Pancreas (tissue), 10 donors: ENCODE measurements at regions not wholly inside any gene's neighbourhood (a gene's known extent, or its start where the extent isn't known, plus 50 kb on each side); places are given as distances from the start of the nearest gene placed in this dataset.
"Not testable (repeated sequence)": the region's sequence is repeated elsewhere in the genome, so short reads cannot be mapped to it uniquely, and the experiment has no call there.

Experiments used
- ATAC-seq, 4 donors: fragments of 200-7000 bp; cut with Tn5 transposase; one replicate each; pipeline versions ENCODE4 v1.8.0 to v1.9.1; 2020; ENCODE audit warnings: mild to moderate bottlenecking in 4 of 4, moderate library complexity in 4 of 4
- DNase-seq, 6 donors: peaks; one replicate each; pipeline ENCODE4 v3.0.0-alpha.2; 2020
- FAIRE-seq: peaks from 2 replicates; lab custom pipeline; 2012; peaks lifted over from hg19 to GRCh38; lab: Jason Lieb, UNC
- H3K27ac ChIP-seq, 4 donors: fragments of 200-600 bp; sonication (generic); 1 replicate in 3 of 4; 2 replicates in 1 of 4; pipeline versions ENCODE4 v1.5.0 to v1.8.0; 2020
- H3K27me3 ChIP-seq, 4 donors: fragments of 200-600 bp; one replicate each; pipeline ENCODE4 v1.8.0; 2021
- H3K36me3 ChIP-seq, 3 donors: fragments of 200-600 bp; sonication (generic) in 1 of 3; one replicate each; pipeline versions ENCODE4 v1.5.0 to v1.8.0; 2020 to 2021
- H3K4me1 ChIP-seq, 3 donors: fragments of 200-600 bp; one replicate each; pipeline ENCODE4 v1.8.0; 2021
- H3K4me3 ChIP-seq, 4 donors: fragments of 200-600 bp; sonication (generic) in 2 of 4; one replicate each; pipeline versions ENCODE4 v1.5.0 to v1.8.0; 2020 to 2021
- H3K9me3 ChIP-seq, 4 donors: fragments of 200-600 bp; one replicate each; pipeline ENCODE4 v1.8.0; 2021
- CTCF ChIP-seq, 4 donors: fragments of 200-600 bp; sonication (generic) in 3 of 4; IDR thresholded peaks; one replicate each; pipeline versions ENCODE4 v1.5.0 to v1.8.0; 2021; ENCODE audit warnings: antibody characterized with exemption in 4 of 4
- WGBS, 2 donors: extraction: QIAGEN DNeasy Blood & Tissue Kit; methylation state at CpG; one replicate each; pipeline ENCODE4 v1.1.7; 2013; 5-methylcytosine and 5-hydroxymethylcytosine counted together
- intact Hi-C, 3 donors: fragments of 100-400 bp; cut with DNase I; formaldehyde crosslinking; loops; one replicate each; pipeline versions ENCODE4 v1.11.1 to v1.14.2; 2022
- donor health status: healthy with polysubstance abuse.
- donor health status: DM: no; HTN: no; CAD: no; lungs with moderate emphysema.
- donor health status: DM: no; HTN: no; CAD: no.
- donor health status: control.
- donor health status: control.
- donor health status: Bipolar disorder and iron deficiency.
- donor health status: DM: yes; HTN: yes; CAD: no.
- donor health status: DM: no; HTN: no; CAD: no.
- donor health status: DM: no; HTN: no; CAD: no.
- donor health status: DM: yes; HTN: yes; CAD: no.

- Histone ChIP-seq H3K27ac (no peak overlapping the region), H3K4me3 (no peak overlapping the region), H3K27me3 (no peaks in the 10 kb centered on the region), H3K4me1 (no peaks in the 10 kb centered on the region), H3K36me3 (no peaks in the 10 kb centered on the region), H3K9me3 (no peaks in the 10 kb centered on the region)
- TF ChIP-seq CTCF (IDR thresholded peaks at IDR 0.05): no peak
- intact Hi-C loops: no loop called here
- ATAC-seq (no peak), DNase-seq (no peak), FAIRE-seq (no peak)
- WGBS, 2 donors: 38 to 42% methylated on average over 2 of the region's 2 CpGs
These were observed 688.0 kb upstream of the ZWINT start for GRCh38 chr10:57049096-57049495.

GRCh38 chr10:57038531-57038930 lies 677.5 kb upstream of the ZWINT start:
- Histone ChIP-seq H3K27ac (no peak overlapping the region), H3K9me3 (peaks cover 0 to 5% (median 0%) of the 10 kb centered on the region in 4 donors), H3K36me3 (no peaks in the 10 kb centered on the region), H3K4me3 (no peak overlapping the region), H3K27me3 (no peaks in the 10 kb centered on the region), H3K4me1 (no peaks in the 10 kb centered on the region)
- TF ChIP-seq CTCF (IDR thresholded peaks at IDR 0.05): no peak
- DNase-seq: no peak
- ATAC-seq: no peak
- 48 to 71% methylated on average over 2 of the region's 2 CpGs for WGBS, 2 donors
- intact Hi-C loops: no loop called here
- FAIRE-seq: no peak

- no peak overlapping the region for H3K27ac ChIP-seq
- DNase-seq (no peak), ATAC-seq (no peak), FAIRE-seq (peak; percentile 43)
- no peaks in the 10 kb centered on the region for H3K36me3 ChIP-seq
- TF ChIP-seq CTCF (IDR thresholded peaks at IDR 0.05): no peak
- H3K4me1 ChIP-seq: no peaks in the 10 kb centered on the region
- intact Hi-C loops: no loop called here
- no peaks in the 10 kb centered on the region for H3K27me3 ChIP-seq
- H3K4me3 ChIP-seq: no peak overlapping the region
- 66 to 78% methylated on average over 2 of the region's 2 CpGs for WGBS, 2 donors
- peaks cover 0 to 5% (median 0%) of the 10 kb centered on the region in 4 donors for H3K9me3 ChIP-seq
These were observed 674.3 kb upstream of the ZWINT start for GRCh38 chr10:57035310-57035709.

- H3K9me3 ChIP-seq, H3K4me3 ChIP-seq, FAIRE-seq, DNase-seq, H3K4me1 ChIP-seq, H3K36me3 ChIP-seq, intact Hi-C loops, ATAC-seq, H3K27ac ChIP-seq, H3K27me3 ChIP-seq: not testable (repeated sequence)
- WGBS, 2 donors: 58 to 72% methylated on average over 5 of the region's 5 CpGs
These were observed 671.2 kb upstream of the ZWINT start for GRCh38 chr10:57032301-57032700.

GRCh38 chr10:57031346-57031745 lies 670.3 kb upstream of the ZWINT start:
- Histone ChIP-seq H3K4me1 (no peaks in the 10 kb centered on the region), H3K9me3 (peaks cover 0 to 5% (median 0%) of the 10 kb centered on the region in 4 donors), H3K27me3 (no peaks in the 10 kb centered on the region), H3K4me3 (no peak overlapping the region), H3K27ac (no peak overlapping the region), H3K36me3 (peaks cover 0 to 6% (median 0%) of the 10 kb centered on the region in 3 donors)
- intact Hi-C loops: no loop called here
- no peak for DNase-seq
- FAIRE-seq: no peak
- 73 to 83% methylated on average over 4 of the region's 4 CpGs for WGBS, 2 donors
- ATAC-seq: no peak
- no peak for TF ChIP-seq CTCF (IDR thresholded peaks at IDR 0.05)
